Natural killer cell (primary cell): ENCODE measurements at regions not wholly inside any gene's neighbourhood (a gene's known extent, or its start where the extent isn't known, plus 50 kb on each side); places are given as distances from the start of the nearest gene placed in this dataset.

ENCODE experiments used
- ATAC-seq, 3 donors: fragments of 150-1000 bp in 2 of 3; fragments of 200-7000 bp in 1 of 3; cut with Tn5 transposase; 1 replicate in 1 of 3; 2 replicates in 2 of 3; pipeline ENCODE4 v1.10.0; 2021; ENCODE audit warnings: mild to moderate bottlenecking in 2 of 3, moderate library complexity in 2 of 3
- DNase-seq, 2 donors: peaks; one replicate each; pipeline versions ENCODE4 v3.0.0 to v3.0.0-alpha.2; 2013 to 2021; ENCODE audit warnings: mixed read lengths in 1 of 2
- H3K27ac ChIP-seq: one replicate; pipeline ENCODE4 v1.5.1; 2013; ENCODE audit warnings: mild to moderate bottlenecking, low read length
- H3K27me3 ChIP-seq: one replicate; pipeline ENCODE4 v1.6.1; 2013; ENCODE audit warnings: low read length; ENCODE audit not compliant: control insufficient read depth, insufficient read depth
- H3K36me3 ChIP-seq: one replicate; pipeline ENCODE4 v1.6.1; 2013; ENCODE audit warnings: low read length; ENCODE audit not compliant: control insufficient read depth, insufficient read depth
- H3K4me1 ChIP-seq: one replicate; pipeline ENCODE4 v1.6.1; 2013; ENCODE audit warnings: low read length; ENCODE audit not compliant: control insufficient read depth, insufficient read depth
- H3K4me3 ChIP-seq: one replicate; pipeline ENCODE4 v1.5.1; 2013; ENCODE audit warnings: low read length
- H3K9me3 ChIP-seq: one replicate; pipeline ENCODE4 v1.6.1; 2013; ENCODE audit warnings: low read length; ENCODE audit not compliant: control insufficient read depth, insufficient read depth
- H3K27ac Mint-ChIP-seq, 2 donors: one replicate each; pipeline ENCODE4 v1.8.0; 2022; ENCODE audit warnings: mild to moderate bottlenecking in 2 of 2, mixed read lengths in 2 of 2, moderate library complexity in 1 of 2
- H3K27me3 Mint-ChIP-seq, 2 donors: one replicate each; pipeline ENCODE4 v1.8.0; 2022; ENCODE audit warnings: low read depth in 2 of 2, mixed read lengths in 2 of 2
- H3K36me3 Mint-ChIP-seq: one replicate; pipeline ENCODE4 v1.8.0; 2022; ENCODE audit warnings: mixed read lengths
- H3K4me1 Mint-ChIP-seq, 2 donors: one replicate each; pipeline ENCODE4 v1.8.0; 2022; ENCODE audit warnings: mixed read lengths in 2 of 2
- H3K4me3 Mint-ChIP-seq: one replicate; pipeline ENCODE4 v1.8.0; 2022; ENCODE audit warnings: mild to moderate bottlenecking, moderate library complexity, mixed read lengths
- H3K9me3 Mint-ChIP-seq, 2 donors: one replicate each; pipeline ENCODE4 v1.8.0; 2022; ENCODE audit warnings: mixed read lengths in 2 of 2
- CTCF ChIP-seq: fragments of 200-600 bp; IDR thresholded peaks from one replicate; pipeline ENCODE4 v1.8.0; 2022; ENCODE audit warnings: antibody characterized with exemption
- WGBS: methylation state at CpG from one replicate; pipeline ENCODE4 v1.1.7; 2013; ENCODE audit warnings: missing lambda C conversion rate; ENCODE audit not compliant: insufficient coverage; 5-methylcytosine and 5-hydroxymethylcytosine counted together
- intact Hi-C: fragments of 100-400 bp; cut with micrococcal nuclease; formaldehyde crosslinking; loops from one replicate; pipeline ENCODE4 v1.14.2; 2022

GRCh38 chr2:191537921-191538320 is 140.0 kb upstream of the NABP1 start:
- no peak for ATAC-seq
- no peaks in the 10 kb centered on the region for H3K4me1 ChIP-seq
- H3K9me3 Mint-ChIP-seq, result no peaks in the 10 kb centered on the region

GRCh38 chr2:191538334-191538903 is 139.5 kb upstream of the NABP1 start:
- intact Hi-C loops, result no loop called here
- 83% methylated on average over 7 of the region's 7 CpGs for WGBS

More at GRCh38 chr2:191537921-191538320, 140.0 kb upstream of the NABP1 start:
- Histone ChIP-seq H3K9me3 (no peaks in the 10 kb centered on the region), H3K27ac (no peak overlapping the region), H3K27me3 (no peaks in the 10 kb centered on the region), H3K4me3 (no peak overlapping the region), H3K36me3 (no peaks in the 10 kb centered on the region)
- no peak overlapping the region for H3K4me3 Mint-ChIP-seq
- intact Hi-C loops, result no loop called here
- no peaks in the 10 kb centered on the region for H3K4me1 Mint-ChIP-seq
- H3K27ac Mint-ChIP-seq, result no peak overlapping the region
- DNase-seq, result no peak
- peaks cover 5 to 10% of the 10 kb centered on the region in 2 donors for H3K27me3 Mint-ChIP-seq
- no peak for TF ChIP-seq CTCF
- 85% methylated on average over 2 of the region's 4 CpGs for whole genome bisulfite sequencing
- H3K36me3 Mint-ChIP-seq, result no peaks in the 10 kb centered on the region

GRCh38 chr2:191539068-191539467 is 138.9 kb upstream of the NABP1 start:
- Mint-ChIP-seq H3K27ac (no peak overlapping the region), H3K9me3 (no peaks in the 10 kb centered on the region), H3K27me3 (peaks cover 5 to 10% of the 10 kb centered on the region in 2 donors), H3K36me3 (no peaks in the 10 kb centered on the region), H3K4me3 (no peak overlapping the region), H3K4me1 (no peaks in the 10 kb centered on the region)
- peak in 1 of 2 donors; percentile 51 for DNase-seq
- H3K36me3 ChIP-seq, result no peaks in the 10 kb centered on the region
- TF ChIP-seq CTCF, result peak; percentile 23
- no peak overlapping the region for H3K27ac ChIP-seq
- H3K27me3 ChIP-seq, result no peaks in the 10 kb centered on the region
- ATAC-seq, result peak in 1 of 3 donors; percentile 31
- H3K9me3 ChIP-seq, result no peaks in the 10 kb centered on the region
- no peaks in the 10 kb centered on the region for H3K4me1 ChIP-seq
- H3K4me3 ChIP-seq, result no peak overlapping the region
- intact Hi-C loops, result no loop called here
- 25% methylated on average over 2 of the region's 2 CpGs for WGBS

More at GRCh38 chr2:191538334-191538903, 139.5 kb upstream of the NABP1 start:
- no peaks in the 10 kb centered on the region for H3K4me1 Mint-ChIP-seq
- no peak overlapping the region for H3K4me3 ChIP-seq
- H3K4me1 ChIP-seq, result no peaks in the 10 kb centered on the region
- H3K27me3 ChIP-seq, result no peaks in the 10 kb centered on the region
- no peaks in the 10 kb centered on the region for H3K36me3 ChIP-seq
- no peaks in the 10 kb centered on the region for H3K36me3 Mint-ChIP-seq
- DNase-seq (no peak), ATAC-seq (no peak)
- peaks cover 5 to 10% of the 10 kb centered on the region in 2 donors for H3K27me3 Mint-ChIP-seq
- no peaks in the 10 kb centered on the region for H3K9me3 Mint-ChIP-seq
- no peaks in the 10 kb centered on the region for H3K9me3 ChIP-seq
- H3K27ac Mint-ChIP-seq, result no peak overlapping the region
- H3K27ac ChIP-seq, result no peak overlapping the region
- no peak overlapping the region for H3K4me3 Mint-ChIP-seq
- TF ChIP-seq CTCF, result no peak

- H3K36me3 ChIP-seq, result no peaks in the 10 kb centered on the region
- H3K27me3 ChIP-seq, result no peaks in the 10 kb centered on the region
- no peak overlapping the region for H3K4me3 ChIP-seq
- no peak overlapping the region for H3K4me3 Mint-ChIP-seq
- H3K27me3 Mint-ChIP-seq, result peaks cover 5 to 6% of the 10 kb centered on the region in 2 donors
- intact Hi-C loops, result no loop called here
- DNase-seq (no peak), ATAC-seq (no peak)
- no peaks in the 10 kb centered on the region for H3K4me1 Mint-ChIP-seq
- TF ChIP-seq CTCF, result no peak
- H3K27ac Mint-ChIP-seq, result no peak overlapping the region
- H3K9me3 ChIP-seq, result no peaks in the 10 kb centered on the region
- H3K4me1 ChIP-seq, result no peaks in the 10 kb centered on the region
- WGBS, result 88% methylated on average over 2 of the region's 2 CpGs
- H3K9me3 Mint-ChIP-seq, result no peaks in the 10 kb centered on the region
- no peaks in the 10 kb centered on the region for H3K36me3 Mint-ChIP-seq
- no peak overlapping the region for H3K27ac ChIP-seq
These were observed 137.3 kb upstream of the NABP1 start for GRCh38 chr2:191540681-191541080.
